Nucleus accumbens (tissue), 56 donors: ENCODE measurements at regions not wholly inside any gene's neighbourhood (a gene's known extent, or its start where the extent isn't known, plus 50 kb on each side); places are given as distances from the start of the nearest gene placed in this dataset.
A peak's percentile ranks its signal among the peaks of the same experiment; 100 is the strongest.

Source experiments
- DNase-seq, 56 donors: peaks; one replicate each; lab custom pipeline; 2025; lab: John Stamatoyannopoulos, UW

DNA sequence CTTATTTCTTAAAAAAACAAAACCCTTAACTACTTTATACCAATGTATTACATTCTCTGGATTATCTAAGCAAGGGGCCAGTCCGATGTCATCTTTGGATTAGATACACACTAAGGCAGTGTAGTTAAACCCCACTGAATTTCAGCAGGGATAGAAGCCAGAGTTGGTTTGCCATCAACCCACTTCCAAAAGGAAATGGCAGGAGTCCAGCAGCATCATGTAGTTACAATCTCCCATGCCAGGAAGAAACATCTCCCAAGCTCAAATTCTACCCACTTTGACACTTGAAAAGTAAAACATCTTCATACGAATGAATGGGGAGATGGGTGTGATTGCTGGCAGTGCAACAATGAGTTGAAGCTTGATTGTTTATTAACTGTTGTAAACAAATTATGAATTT lies 203.5 kb upstream of the PLXNC1 start:
- DNase-seq = no peak

DNA sequence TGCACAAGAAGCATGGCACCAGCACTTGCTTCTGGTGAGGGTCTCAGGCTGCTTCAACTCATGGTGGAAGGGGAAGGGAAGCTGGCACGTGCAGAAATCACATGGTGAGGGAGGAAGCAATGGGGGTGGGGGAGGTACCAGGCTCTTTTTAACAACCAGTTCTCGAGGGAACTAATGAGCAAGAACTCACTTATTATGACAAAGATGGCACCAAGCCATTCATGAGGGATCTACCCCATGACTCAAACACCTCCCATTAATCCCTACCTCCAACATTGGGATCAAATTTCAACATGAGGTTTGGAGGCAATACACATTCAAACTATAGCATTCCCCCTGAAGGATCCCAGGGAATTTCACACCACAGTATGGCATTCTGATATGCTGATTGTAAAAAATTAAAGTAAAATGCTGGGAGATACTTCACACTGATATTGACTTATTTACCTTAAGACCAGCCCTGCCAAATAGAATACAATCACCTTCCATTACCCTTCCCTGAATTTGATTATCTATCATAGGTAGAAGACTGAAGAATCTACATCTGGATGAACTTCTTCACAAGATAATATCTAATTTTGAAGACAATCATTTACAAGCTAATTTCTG lies 201.7 kb upstream of the PLXNC1 start:
- no peak for DNase-seq

DNA sequence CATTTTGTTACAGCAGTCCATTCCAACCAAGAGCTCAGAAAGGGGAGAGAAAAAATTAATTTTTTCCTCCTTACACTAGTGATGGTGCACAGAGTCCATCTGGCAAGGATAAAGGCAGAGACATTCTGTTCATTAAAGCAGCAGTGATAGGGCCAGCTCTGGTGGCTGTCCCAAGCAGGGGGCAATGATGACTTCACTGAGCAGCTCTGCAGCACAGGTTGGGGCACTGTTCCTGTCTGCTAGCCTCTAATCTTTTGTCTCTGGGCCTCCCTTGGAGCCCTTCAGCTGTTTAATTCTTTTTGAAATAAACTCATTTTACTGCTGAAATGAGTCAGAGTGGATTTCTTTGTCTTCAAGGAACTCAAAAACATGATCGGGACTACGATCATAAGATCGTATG lies 200.9 kb upstream of the PLXNC1 start:
- DNase-seq = no peak

DNA sequence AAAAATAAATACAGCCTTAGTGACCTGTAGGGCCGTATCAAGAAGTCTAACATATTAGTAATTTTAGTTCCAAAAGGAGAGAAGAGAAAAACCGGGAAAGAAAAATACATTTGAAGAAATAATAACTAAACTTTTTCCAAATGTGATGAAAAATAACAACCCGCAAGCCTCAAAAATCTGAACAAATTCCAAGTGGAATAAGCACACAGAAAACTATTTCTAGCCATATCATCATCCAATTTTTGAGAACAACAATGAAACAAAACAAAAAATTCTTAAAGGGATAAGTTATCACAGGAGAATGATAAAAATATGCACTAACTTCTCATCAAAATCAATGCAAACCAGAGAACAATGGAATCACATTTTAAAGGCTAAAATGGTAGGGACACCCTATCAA lies 198.1 kb upstream of the PLXNC1 start:
- DNase-seq = no peak

DNA sequence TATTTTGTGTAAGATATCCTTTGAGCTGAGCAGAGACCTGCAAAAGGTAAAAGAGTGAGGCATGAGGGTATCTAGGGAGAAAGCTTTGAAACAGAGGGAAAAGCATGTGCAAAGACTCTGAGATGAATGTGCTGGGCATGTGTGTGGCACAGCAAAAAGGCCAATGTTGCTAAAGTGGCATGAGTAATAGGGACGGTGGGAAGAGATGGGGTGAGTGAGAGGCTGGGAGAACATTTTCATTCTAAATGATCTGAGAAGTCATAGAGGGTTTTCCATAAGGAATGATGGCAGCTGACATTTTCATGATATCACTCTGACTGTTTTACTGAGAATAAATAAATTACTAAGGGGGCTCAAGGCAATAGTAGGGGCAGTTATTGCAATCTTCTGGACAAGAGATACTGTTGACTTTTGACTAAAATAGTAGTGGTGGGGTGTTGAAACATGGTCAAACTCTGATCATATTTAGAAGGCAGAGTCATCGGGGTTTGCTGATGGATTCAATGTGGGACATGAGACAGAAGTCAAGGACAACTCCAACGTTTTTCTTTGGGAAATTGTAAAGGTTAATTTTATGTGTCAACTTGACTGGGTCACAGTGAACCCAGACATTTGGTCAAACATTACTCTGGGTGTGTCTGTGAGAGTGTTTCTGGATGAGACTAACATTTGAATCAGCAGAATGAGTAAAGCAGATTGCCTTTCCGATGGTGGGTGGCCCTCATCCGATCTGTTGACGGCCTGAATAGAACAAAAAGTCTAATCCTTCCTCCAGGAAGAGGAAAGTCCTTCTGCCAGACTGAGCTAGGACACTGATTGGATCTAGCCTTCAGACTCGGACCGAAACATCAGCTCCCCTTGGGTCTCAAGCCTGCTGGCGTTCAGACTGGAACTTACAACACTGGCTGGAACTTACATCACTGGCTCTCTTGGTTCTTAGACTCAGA lies 193.9 kb upstream of the PLXNC1 start:
- DNase-seq = no peak

DNA sequence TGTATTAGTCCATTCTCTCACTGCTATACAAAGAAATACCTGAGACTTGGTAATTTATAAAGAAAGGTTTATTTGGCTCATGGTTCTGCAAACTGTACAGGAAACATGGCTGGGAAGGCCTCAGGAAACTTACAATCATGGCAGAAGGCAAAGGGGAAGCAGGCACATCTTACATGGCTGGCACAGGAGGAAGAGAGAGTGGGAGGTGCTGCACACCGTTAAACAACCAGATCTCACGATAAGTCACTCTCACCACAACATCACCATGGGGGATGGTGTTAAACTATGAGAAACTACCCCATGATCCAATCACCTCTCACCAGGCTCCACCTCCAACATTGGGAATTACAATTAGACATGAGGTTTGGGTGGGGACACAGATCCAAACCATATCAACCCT lies 191.8 kb upstream of the PLXNC1 start:
- no peak for DNase-seq

DNA sequence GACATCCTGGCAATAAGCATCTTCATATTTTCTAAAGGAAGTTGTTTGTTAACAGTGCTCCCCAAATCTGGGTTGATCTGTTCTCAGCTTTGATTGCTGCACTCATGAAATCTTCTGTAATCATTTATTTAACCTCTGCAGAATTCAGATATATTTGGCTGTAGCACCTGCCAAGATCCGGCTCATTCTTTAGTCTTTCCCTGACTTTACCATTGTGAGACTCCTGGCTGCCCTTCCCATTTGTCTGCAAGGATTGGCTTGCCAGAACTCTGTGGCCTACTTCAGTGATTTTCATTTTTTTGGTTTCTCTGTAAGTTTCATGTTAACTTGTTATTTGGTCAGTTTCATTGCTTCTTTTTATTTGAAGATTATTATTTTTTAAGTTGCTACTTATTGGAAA lies 191.2 kb upstream of the PLXNC1 start:
- DNase-seq = no peak

DNA sequence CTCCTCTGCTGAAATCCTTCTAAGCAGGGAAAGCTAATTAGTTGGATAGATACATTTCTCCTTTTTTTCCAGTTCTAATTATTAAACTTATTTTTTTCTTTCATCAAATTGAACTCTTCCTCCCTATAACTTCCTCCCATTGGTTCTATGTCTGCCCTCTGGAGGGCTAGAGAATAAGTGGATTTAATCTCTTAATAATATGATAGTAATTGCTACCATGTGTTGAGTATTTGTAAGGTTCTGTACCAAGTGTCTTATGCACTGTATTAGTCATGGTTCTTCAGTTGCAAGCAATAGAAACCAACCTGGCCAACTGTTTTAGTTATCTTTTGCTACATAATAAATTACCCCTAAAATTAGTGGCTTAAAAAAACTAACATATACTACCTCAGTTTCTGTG lies 190.5 kb upstream of the PLXNC1 start:
- no peak for DNase-seq

DNA sequence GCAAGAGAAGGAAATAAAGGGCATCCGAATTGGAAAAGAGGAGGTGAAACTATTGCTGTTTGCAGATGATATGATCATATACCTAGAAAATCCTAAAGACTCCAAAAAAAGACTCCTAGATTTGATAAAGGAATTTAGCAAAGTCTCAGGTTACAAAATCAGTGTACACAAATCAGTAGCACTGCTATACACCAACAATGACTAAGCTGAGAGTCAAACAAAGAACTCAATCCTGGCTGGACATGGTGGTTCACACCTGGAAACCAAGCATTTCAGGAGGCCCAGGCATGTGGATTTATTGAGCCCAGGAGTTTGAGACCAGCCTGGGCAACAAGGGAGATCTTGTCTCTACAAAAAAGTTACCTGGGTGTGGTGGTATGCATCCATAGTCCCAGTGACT lies 188.7 kb upstream of the PLXNC1 start:
- DNase-seq = no peak

DNA sequence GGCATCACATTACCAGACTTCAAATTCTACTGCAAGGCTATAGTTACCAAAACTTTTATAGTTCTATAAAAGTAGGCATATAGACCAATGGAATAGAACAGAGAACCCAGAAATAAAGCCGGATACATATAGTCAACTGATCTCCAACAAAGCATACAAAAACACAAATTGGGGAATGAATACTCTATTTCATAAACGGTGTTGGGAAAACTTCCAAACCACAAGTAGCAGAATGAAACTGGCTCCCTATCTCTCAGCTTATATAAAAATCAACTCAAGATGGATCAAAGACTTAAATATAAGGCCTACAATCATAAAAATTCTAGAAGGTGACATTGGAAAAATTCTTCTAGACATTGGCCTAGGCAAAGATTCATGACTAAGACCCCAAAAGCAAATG lies 187.9 kb upstream of the PLXNC1 start:
- no peak for DNase-seq

DNA sequence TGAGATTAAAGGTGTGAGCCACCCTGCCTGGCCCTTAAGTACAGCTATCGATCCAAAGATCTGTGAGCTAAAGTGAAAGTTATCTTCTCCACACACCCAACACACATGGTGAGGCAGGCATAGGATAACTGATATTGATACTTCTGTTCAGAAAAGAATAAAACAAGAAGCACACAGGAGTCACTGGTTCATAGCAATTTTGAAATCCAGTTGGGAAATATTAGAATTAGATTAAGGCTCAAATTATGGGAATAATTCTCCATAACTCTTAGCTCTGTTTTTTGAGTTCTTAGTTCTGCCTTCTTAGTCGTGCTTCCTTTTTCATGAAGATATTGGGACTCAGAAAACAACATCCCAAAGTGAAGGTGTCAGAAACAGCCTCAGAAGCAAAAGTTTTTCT lies 186.0 kb upstream of the PLXNC1 start:
- DNase-seq = no peak

DNA sequence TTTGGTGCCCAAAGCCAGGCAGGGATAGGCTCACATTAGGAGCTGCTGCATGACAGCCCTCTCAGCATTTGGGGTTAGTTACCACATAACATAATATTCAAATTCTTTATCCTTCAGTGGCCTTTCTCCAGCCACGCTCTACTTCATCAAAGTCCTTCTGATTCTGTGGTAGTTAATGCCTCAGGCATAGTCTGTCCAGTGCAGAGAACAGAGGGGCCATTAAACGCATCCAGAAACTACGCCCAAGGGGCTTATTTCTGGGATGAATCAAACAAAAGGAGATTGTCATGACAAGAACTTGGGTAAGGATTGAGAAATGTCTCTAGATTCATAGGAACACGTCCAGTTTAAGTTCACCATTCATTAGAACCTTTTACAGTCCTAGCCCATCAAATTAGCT lies 183.4 kb upstream of the PLXNC1 start:
- DNase-seq = no peak

DNA sequence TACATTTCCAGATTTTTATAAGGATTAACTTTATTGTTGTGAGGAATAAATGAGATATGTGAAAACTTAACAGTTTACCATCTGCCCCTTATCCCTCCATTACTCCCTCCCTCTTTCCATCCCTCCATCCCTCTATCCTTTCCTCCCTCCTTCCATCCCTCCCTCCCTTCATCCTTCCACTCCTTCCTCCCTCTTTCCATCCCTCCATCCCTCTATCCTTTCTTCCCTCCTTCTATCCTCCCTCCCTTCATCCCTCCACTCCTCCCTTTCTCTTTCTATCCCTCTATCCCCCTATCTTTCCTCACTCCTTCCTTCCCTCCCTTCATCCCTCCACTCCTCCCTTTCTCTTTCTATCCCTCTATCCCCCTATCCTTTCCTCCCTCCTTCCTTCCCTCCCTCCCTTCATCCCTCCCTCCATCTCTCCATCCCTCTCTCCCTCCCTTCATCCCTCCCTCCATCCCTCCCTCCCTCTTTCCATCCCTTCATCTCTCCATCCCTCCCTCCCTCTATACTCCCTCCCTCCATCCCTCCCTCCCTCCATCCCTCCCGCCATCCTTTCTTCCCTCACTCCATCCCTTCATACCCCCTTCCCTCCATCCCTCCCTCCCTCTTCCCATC lies 181.8 kb upstream of the PLXNC1 start:
- no peak for DNase-seq

DNA sequence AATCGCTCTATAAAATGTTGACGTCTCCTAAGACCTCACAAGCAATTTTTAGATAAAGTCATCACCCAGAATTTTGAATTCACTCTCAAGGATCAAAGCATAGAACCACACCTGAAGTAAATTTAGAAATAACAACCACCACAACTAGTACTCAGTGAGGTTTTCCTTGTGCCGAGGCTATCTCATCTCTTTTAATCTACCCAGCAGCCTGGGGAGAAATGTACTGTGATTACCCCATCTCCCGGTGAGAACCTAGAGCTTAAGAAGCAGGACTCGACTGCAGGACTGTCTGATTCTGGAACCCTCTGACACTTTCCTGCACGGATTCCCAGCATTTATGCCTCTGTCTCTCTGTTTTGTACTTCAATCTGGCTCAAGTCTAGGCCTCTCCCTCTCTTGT lies 180.9 kb upstream of the PLXNC1 start:
- DNase-seq = no peak

DNA sequence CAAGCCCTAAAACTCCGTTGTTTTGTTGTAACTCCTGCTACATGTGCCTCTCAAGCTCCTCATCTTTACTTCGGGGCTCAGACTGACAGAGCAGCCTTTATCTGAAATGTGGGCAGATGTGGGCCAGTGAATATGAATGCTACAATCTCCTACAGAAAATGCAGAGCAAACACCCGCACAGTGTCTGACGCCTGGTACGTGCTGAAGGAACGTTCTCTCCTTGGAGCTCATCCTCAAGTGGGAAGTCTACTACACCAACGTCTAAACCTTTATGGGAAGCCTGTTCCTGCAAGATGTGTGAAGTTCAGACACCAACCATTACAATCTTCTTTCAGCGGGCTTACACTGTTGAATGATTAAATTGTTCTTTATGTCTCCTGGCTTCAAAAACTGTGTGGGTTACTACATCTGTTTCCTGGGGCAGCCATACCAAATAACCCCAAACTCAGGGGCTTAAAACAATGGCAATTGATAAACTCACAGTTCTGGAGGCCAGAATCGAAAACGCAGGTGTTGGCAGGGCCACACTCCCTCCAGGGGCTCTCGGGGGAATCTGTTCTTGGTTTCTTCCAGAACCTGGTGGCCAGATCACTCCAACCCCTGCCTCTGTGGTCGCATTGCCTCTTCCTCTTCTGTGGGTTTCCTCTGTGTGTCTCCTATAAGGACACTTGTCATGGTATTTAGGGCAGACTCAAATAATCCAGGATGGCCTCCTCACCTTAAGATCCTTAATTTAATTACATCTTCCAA lies 179.7 kb upstream of the PLXNC1 start:
- DNase-seq = no peak

DNA sequence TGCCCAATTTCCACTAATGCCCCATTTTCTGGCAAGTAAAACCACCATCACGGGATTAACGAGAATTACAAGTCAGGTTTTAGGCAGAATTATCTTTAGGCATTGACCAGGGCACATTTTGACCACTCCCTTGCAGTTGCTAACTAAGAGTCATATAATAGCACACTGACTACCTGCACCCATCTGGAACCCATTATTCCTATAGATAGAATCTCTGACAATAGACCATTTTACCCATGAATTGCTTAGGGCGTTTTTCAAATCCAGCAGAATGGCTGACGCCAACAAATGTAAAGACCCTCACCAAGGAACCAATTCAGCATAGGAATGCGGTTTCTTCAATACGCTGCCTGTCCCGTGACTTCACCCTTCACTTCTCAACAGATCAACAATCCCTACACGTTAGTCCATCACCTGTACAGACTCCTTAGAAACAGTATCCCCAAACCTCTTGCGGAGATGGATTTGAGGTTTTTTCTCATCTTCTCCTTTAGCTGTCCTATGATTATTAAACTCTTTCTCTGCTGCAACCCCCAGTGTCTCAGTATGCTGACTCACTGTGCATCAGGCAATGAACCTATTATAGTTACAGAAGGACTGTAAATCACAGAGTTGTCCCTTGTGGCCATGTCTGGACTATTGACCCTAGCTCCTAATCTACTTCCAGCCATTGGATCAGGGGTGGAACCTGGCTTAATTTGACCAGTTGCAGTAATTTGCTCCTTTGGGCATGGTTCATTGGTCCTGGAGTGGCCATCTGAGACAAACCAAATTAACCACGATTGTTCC lies 177.3 kb upstream of the PLXNC1 start:
- no peak for DNase-seq

DNA sequence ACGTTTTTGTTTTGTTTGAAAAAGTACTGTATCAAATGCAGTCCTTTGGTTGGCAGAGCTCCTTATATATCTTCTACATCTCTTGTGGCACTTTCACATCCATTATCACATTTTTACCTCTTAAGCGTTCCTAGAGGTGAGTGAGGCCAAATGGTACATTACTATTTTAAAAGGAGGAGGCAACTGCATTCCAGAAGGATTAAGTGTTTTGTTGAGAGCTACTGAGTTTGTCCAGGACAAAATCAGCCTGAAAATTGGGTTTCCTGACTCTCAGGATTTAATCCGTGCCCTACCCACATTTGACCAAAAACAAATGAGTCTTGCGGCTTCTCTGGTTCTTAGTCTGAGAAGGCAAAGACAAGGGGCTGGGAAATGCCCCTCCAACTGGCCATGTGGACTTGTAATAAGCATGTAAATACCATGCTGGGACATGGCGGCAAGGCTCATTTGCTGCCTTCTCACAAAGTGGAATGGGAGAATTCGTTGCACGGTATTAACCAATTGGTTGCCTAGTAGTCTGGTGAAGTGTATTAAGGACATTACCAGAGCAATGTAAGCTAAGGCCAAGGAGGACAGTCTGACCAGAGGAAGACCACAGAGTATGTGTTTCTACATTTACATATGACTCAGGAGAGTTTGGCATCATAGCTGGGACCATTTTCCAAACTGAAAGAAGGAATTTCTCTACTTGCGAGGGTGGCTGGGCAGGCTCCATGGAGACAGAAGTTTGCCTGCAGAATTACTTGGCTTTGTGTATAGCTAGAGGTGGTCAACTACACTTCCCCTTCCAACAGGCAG lies 175.8 kb upstream of the PLXNC1 start:
- no peak for DNase-seq

DNA sequence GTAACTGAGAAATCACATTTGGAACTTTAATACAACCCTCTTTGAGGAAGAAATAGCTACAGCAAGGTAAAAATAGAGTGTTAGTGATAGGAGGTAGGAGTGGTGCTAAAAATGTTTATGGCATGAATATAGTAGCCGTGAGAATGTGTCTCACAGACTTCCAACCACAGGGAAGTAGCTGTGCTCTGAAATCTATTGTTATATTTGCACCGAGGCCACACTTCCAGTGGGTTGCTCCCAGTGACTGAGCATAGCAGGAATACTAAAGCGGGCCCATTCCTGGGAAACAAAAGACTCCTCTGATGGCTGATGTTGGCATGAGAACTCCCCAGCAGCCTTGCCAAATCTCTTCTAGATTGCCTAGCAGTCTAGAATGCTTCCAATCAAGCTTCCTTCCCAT lies 174.1 kb upstream of the PLXNC1 start:
- peak in 23 of 56 donors; percentile 0 to 53 (median 10) for DNase-seq

DNA sequence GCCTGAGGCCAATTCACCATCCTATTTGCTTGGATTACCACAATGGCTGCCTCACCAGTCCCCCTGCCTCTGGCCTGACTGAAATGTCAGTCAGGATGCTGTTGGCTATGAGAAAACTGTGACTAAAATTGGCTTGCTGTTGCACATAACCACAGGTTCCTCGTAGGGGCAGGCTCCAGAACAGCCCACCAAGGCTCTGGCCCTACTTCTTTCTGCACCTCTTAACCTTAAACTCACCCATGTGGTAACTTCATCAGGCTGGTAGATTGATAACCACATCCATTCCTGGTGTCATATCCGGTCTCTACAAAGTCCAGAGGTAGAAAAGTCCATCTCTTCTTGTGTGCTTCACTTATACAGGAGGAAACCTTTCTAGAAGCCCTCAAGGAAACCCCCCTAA lies 172.4 kb upstream of the PLXNC1 start:
- DNase-seq = no peak
